ENCODE measurements at regions not wholly inside any gene's neighbourhood (a gene's known extent, or its start where the extent isn't known, plus 50 kb on each side); places are given as distances from the start of the nearest gene placed in this dataset.

DNA sequence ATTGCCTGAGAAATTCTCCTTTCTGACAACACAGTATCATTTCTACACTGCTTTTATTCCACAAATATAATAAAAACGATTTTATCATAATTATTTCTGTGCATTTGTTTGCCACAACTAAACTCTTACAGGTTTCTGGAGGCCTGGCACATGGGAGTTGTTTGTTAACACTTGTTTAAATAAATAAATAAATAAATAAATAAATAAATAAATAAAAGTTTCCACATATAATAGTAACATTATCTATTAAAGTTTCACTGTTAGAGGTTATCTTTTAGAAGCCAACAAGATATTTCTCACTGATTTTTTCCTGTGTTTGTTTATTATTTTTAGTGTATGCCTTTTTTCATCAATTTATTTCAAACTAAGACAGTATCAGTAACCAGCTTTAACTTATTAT is 323.3 kb downstream of the FOXG1 start:
- 2% methylated on average over 1 of the region's 1 CpG for WGBS (ENCODE audit: missing lambda C conversion rate)
- DNase-seq (ENCODE audit: low read depth in 1 of 2, low spot score in 1 of 2) (no peak), FAIRE-seq (no peak), ATAC-seq (no peak)
- POLR2A ChIA-PET = no interaction called here
- CTCF ChIA-PET = no interaction called here
- no peaks in the 10 kb centered on the region for H3K9me3 ChIP-seq
- H3K4me3 ChIP-seq = no peak overlapping the region
- TF ChIP-seq ZC3H11A (IDR thresholded peaks at IDR 0.05) = peak; percentile 77
- TF ChIP-seq, protein P1, sequence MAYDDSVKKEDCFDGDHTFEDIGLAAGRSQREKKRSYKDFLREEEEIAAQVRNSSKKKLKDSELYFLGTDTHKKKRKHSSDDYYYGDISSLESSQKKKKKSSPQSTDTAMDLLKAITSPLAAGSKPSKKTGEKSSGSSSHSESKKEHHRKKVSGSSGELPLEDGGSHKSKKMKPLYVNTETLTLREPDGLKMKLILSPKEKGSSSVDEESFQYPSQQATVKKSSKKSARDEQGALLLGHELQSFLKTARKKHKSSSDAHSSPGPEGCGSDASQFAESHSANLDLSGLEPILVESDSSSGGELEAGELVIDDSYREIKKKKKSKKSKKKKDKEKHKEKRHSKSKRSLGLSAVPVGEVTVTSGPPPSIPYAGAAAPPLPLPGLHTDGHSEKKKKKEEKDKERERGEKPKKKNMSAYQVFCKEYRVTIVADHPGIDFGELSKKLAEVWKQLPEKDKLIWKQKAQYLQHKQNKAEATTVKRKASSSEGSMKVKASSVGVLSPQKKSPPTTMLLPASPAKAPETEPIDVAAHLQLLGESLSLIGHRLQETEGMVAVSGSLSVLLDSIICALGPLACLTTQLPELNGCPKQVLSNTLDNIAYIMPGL (CRISPR knock-in tag; IDR thresholded peaks at IDR 0.05; ENCODE audit: borderline replicate concordance) = no peak
- H3K4me2 ChIP-seq = no peak overlapping the region
- no peaks in the 10 kb centered on the region for H3K4me1 ChIP-seq
- H3K27ac ChIP-seq = no peak overlapping the region

DNA sequence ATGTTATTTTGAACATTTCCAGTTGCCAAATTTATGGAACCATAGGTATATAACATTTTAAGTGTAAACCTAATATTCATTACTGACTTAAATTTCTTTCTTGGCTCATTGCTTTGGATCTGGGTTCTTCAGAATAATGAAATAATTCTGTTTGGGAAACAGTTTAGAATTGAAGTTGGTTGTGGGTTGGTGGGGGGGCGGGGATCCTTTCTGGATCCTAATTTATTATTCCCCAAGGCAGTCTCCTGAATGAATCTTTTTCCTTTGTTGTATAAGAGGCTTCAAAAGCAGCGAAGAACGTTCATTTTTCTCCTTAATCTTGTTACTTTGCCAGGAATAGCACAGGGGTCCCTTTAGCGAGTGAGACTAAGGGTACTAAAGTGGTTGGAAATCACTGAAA is 325.5 kb downstream of the FOXG1 start:
- WGBS (ENCODE audit: missing lambda C conversion rate) = 10% methylated on average over 4 of the region's 4 CpGs
- ChIA-PET CTCF (no interaction called here), POLR2A (no interaction called here)
- DNase-seq (ENCODE audit: low read depth in 1 of 2, low spot score in 1 of 2) (no peak), FAIRE-seq (no peak), ATAC-seq (no peak)
- no peak for TF ChIP-seq EP300 (IDR thresholded peaks at IDR 0.05)
- no peak for TF ChIP-seq HOXB13 (CRISPR knock-in tag; IDR thresholded peaks at IDR 0.05; ENCODE audit: low read depth)
- no peak for TF ChIP-seq NR3C1 (IDR thresholded peaks at IDR 0.05)
- TF ChIP-seq EHF (CRISPR knock-in tag; IDR thresholded peaks at IDR 0.05) = no peak
- no peak for TF ChIP-seq BHLHE40 (IDR thresholded peaks at IDR 0.05; ENCODE audit: low read depth, low read length)
- TF ChIP-seq RCOR1 (IDR thresholded peaks at IDR 0.05; ENCODE audit: low read depth, low read length) = no peak
- no peak for TF ChIP-seq HEYL (CRISPR knock-in tag; IDR thresholded peaks at IDR 0.05)
- no peak overlapping the region for H3K4me3 ChIP-seq
- no peaks in the 10 kb centered on the region for H3K4me1 ChIP-seq
- H3K27ac ChIP-seq = no peak overlapping the region
- no peaks in the 10 kb centered on the region for H3K9me3 ChIP-seq
- H3K4me2 ChIP-seq = no peak overlapping the region

DNA sequence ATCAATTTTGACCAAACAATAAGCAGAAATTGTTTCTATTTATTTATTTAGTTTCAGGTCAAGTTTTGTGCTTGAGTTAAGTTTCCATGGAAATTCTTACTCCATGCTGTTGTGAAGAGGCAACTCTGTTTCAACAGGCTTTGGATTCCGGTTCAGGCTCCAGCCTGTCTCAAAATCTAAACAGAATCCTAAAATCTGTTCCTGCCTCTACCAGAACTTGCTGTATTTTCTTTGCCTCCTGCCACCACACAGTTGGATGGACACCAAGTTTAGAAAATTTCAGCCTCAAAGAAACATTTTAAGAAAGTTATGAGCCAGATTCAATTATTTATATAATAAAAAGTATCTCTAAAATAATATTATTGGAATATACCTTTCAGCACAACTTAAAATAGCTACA is 330.9 kb downstream of the FOXG1 start:
- no peaks in the 10 kb centered on the region for H3K4me1 ChIP-seq
- no peak overlapping the region for H3K4me3 ChIP-seq
- no peak for DNase-seq (ENCODE audit: low read depth in 1 of 2, low spot score in 1 of 2)
- no peaks in the 10 kb centered on the region for H3K9me3 ChIP-seq
- TF ChIP-seq JUNB (IDR thresholded peaks at IDR 0.05) = no peak
- no peak for TF ChIP-seq ZC3H11A (IDR thresholded peaks at IDR 0.05)
- TF ChIP-seq, protein P2, sequence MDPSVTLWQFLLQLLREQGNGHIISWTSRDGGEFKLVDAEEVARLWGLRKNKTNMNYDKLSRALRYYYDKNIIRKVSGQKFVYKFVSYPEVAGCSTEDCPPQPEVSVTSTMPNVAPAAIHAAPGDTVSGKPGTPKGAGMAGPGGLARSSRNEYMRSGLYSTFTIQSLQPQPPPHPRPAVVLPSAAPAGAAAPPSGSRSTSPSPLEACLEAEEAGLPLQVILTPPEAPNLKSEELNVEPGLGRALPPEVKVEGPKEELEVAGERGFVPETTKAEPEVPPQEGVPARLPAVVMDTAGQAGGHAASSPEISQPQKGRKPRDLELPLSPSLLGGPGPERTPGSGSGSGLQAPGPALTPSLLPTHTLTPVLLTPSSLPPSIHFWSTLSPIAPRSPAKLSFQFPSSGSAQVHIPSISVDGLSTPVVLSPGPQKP (IDR thresholded peaks at IDR 0.05; ENCODE audit: low read depth, low read length) = no peak
- no peak for TF ChIP-seq RFX5 (IDR thresholded peaks at IDR 0.05)
- no peak for TF ChIP-seq EHF (CRISPR knock-in tag; IDR thresholded peaks at IDR 0.05)
- TF ChIP-seq FOSB (CRISPR knock-in tag; IDR thresholded peaks at IDR 0.05) = no peak
- no peak for TF ChIP-seq MAZ (IDR thresholded peaks at IDR 0.05; ENCODE audit: borderline replicate concordance, low read depth, low read length)
- TF ChIP-seq MAFK (IDR thresholded peaks at IDR 0.05; ENCODE audit: partially characterized antibody) = no peak
- no peak for TF ChIP-seq CHD2 (IDR thresholded peaks at IDR 0.05; ENCODE audit: low read length, partially characterized antibody)
- TF ChIP-seq POLR2A (IDR thresholded peaks at IDR 0.05; ENCODE audit: low read length) = no peak
- TF ChIP-seq NFE2L2 (conservative IDR thresholded peaks at IDR 0.05; ENCODE audit: low read length) = no peak
- TF ChIP-seq CBX2 (IDR thresholded peaks at IDR 0.05; ENCODE audit: borderline replicate concordance, low read depth) = no peak
- TF ChIP-seq, protein P3, sequence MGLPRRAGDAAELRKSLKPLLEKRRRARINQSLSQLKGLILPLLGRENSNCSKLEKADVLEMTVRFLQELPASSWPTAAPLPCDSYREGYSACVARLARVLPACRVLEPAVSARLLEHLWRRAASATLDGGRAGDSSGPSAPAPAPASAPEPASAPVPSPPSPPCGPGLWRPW (IDR thresholded peaks at IDR 0.05) = no peak
- no peak for TF ChIP-seq ZFP36 (IDR thresholded peaks at IDR 0.05; ENCODE audit: borderline replicate concordance, partially characterized antibody)
- no peak for TF ChIP-seq TFCP2L1 (CRISPR knock-in tag; IDR thresholded peaks at IDR 0.05)
- no peak for TF ChIP-seq GATA3 (IDR thresholded peaks at IDR 0.05; ENCODE audit: borderline replicate concordance)
- TF ChIP-seq HOXB5 (CRISPR knock-in tag; IDR thresholded peaks at IDR 0.05) = no peak
- WGBS (ENCODE audit: missing lambda C conversion rate) = 26% methylated on average over 1 of the region's 1 CpG
- ChIA-PET POLR2A (no interaction called here), CTCF (no interaction called here)
- FAIRE-seq = no peak
- no peak overlapping the region for H3K27ac ChIP-seq
- H3K4me2 ChIP-seq = no peak overlapping the region
- no peak for ATAC-seq

Measured in A549 (cell line).